Mesenchymal stem cell (in vitro differentiated cells and primary cell): ENCODE measurements at regions not wholly inside any gene's neighbourhood (a gene's known extent, or its start where the extent isn't known, plus 50 kb on each side); places are given as distances from the start of the nearest gene placed in this dataset.

Experiments
- DNase-seq: peaks from one replicate; pipeline ENCODE4 v3.0.0-alpha.2; 2013
- H2AFZ ChIP-seq: one replicate; pipeline ENCODE4 v1.6.1; 2013; ENCODE audit warnings: low read depth, mild to moderate bottlenecking, control low read depth, inconsistent platforms, low read length, moderate library complexity
- H2AK5ac ChIP-seq: 2 replicates; pipeline ENCODE4 v1.6.1; 2013; ENCODE audit warnings: low read length, moderate library complexity, mild to moderate bottlenecking, inconsistent platforms; ENCODE audit not compliant: severe bottlenecking
- H2BK120ac ChIP-seq: one replicate; pipeline ENCODE4 v1.6.1; 2013; ENCODE audit warnings: low read depth, mild to moderate bottlenecking, inconsistent platforms, low read length, moderate library complexity
- H2BK12ac ChIP-seq, 2 experiments: one replicate each; pipeline ENCODE4 v1.6.1; 2013; ENCODE audit warnings: inconsistent platforms in 2 of 2, low read length in 2 of 2, mild to moderate bottlenecking in 2 of 2, moderate library complexity in 2 of 2, control low read depth in 1 of 2
- H2BK15ac ChIP-seq: one replicate; pipeline ENCODE4 v1.6.1; 2013; ENCODE audit warnings: mild to moderate bottlenecking, low read depth, inconsistent platforms; ENCODE audit not compliant: poor library complexity, severe bottlenecking
- H2BK5ac ChIP-seq: 2 replicates; pipeline ENCODE4 v1.6.1; 2013; ENCODE audit warnings: low read depth, mild to moderate bottlenecking, low read length, control low read depth, inconsistent platforms; ENCODE audit not compliant: poor library complexity, severe bottlenecking
- H3K14ac ChIP-seq, 2 experiments: one replicate each; pipeline ENCODE4 v1.6.1; 2013; ENCODE audit warnings: inconsistent platforms in 2 of 2, low read length in 2 of 2, control low read depth in 1 of 2, mild to moderate bottlenecking in 1 of 2, moderate library complexity in 1 of 2
- H3K18ac ChIP-seq, 2 experiments: one replicate each; pipeline ENCODE4 v1.6.1; 2013; ENCODE audit warnings: inconsistent platforms in 2 of 2, low read length in 2 of 2, control low read depth in 1 of 2, low read depth in 1 of 2, mild to moderate bottlenecking in 1 of 2
- H3K23ac ChIP-seq, 2 experiments: one replicate each; pipeline ENCODE4 v1.6.1; 2013; ENCODE audit warnings: inconsistent platforms in 2 of 2, low read length in 2 of 2, mild to moderate bottlenecking in 2 of 2, moderate library complexity in 2 of 2, control low read depth in 1 of 2
- H3K27ac ChIP-seq: 2 replicates; pipeline ENCODE4 v1.5.1; 2013; ENCODE audit warnings: mild to moderate bottlenecking, moderate library complexity, low read length, control low read depth, inconsistent platforms; ENCODE audit not compliant: poor library complexity, severe bottlenecking
- H3K27me3 ChIP-seq, 2 experiments: 2 replicates each; pipeline versions ENCODE4 v1.6.1 to v1.7.0; 2013; ENCODE audit warnings: low read length in 2 of 2, mild to moderate bottlenecking in 2 of 2, moderate library complexity in 2 of 2, control low read depth in 1 of 2, inconsistent platforms in 1 of 2; ENCODE audit not compliant: control insufficient read depth in 1 of 2, insufficient read depth in 1 of 2
- H3K36me3 ChIP-seq, 2 experiments: 2 replicates each; pipeline versions ENCODE4 v1.6.1 to v1.7.0; 2013; ENCODE audit warnings: low read length in 2 of 2, control low read depth in 1 of 2, inconsistent platforms in 1 of 2, low read depth in 1 of 2, mild to moderate bottlenecking in 1 of 2; ENCODE audit not compliant: insufficient read depth in 2 of 2, control insufficient read depth in 1 of 2
- H3K4ac ChIP-seq, 2 experiments: one replicate each; pipeline ENCODE4 v1.6.1; 2013; ENCODE audit warnings: inconsistent platforms in 2 of 2, low read length in 2 of 2, mild to moderate bottlenecking in 2 of 2, moderate library complexity in 2 of 2, control low read depth in 1 of 2, low read depth in 1 of 2
- H3K4me1 ChIP-seq: 2 replicates; pipeline ENCODE4 v1.6.1; 2013; ENCODE audit warnings: low read depth, low read length, control low read depth; ENCODE audit not compliant: control insufficient read depth, insufficient read depth
- H3K4me2 ChIP-seq: 2 replicates; pipeline ENCODE4 v1.6.1; 2013; ENCODE audit warnings: low read length, mild to moderate bottlenecking, inconsistent platforms; ENCODE audit not compliant: poor library complexity, severe bottlenecking
- H3K4me3 ChIP-seq, 2 experiments: 2 replicates each; pipeline versions ENCODE4 v1.5.1 to v1.7.0; 2013; ENCODE audit warnings: low read length in 2 of 2, mild to moderate bottlenecking in 2 of 2, control low read depth in 1 of 2, low read depth in 1 of 2; ENCODE audit not compliant: insufficient read depth in 1 of 2
- H3K79me1 ChIP-seq: replicated peaks from 2 replicates; pipeline ENCODE4 v1.6.1; 2013; ENCODE audit warnings: mild to moderate bottlenecking, control low read depth, low read length, inconsistent platforms; ENCODE audit not compliant: poor library complexity, severe bottlenecking
- H3K9ac ChIP-seq: 2 replicates; pipeline ENCODE4 v1.7.0; 2013; ENCODE audit warnings: mild to moderate bottlenecking, low read length, moderate library complexity
- H3K9me3 ChIP-seq: 2 replicates; pipeline ENCODE4 v1.7.0; 2013; ENCODE audit warnings: mild to moderate bottlenecking, low read length; ENCODE audit not compliant: control insufficient read depth
- H4K8ac ChIP-seq: one replicate; pipeline ENCODE4 v1.6.1; 2013; ENCODE audit warnings: inconsistent platforms, mild to moderate bottlenecking, low read length, moderate library complexity
- H4K91ac ChIP-seq: one replicate; pipeline ENCODE4 v1.6.1; 2013; ENCODE audit warnings: mild to moderate bottlenecking, low read length, inconsistent platforms
- whole genome bisulfite sequencing: methylation state at CpG from one replicate; pipeline ENCODE4 v1.1.7; 2013; ENCODE audit warnings: mixed read lengths; 5-methylcytosine and 5-hydroxymethylcytosine counted together

DNA sequence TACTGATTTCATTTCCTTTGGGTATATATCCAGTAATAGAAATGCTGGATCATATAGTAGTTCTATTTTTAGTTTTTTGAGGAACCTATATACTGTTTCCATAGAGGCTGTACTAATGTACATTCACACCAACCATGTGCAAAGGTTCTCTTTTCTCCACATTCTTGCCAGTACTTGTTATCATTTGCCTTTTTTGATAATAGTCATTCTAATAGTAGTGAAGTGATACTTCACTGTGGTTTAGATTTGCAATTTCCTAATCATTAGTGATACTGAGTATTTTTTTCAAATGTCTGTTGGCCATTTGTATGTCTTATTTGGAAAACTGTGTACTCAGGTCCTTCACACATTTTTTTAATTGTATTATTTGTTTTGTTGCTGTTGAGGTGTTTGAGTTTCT lies 148.2 kb upstream of the NAV3 start:
- DNase-seq = no peak
- Histone ChIP-seq H3K14ac (no peak overlapping the region), H3K9ac (no peak overlapping the region), H2BK120ac (no peak overlapping the region), H4K91ac (no peak overlapping the region), H3K23ac (no peak overlapping the region), H4K8ac (no peak overlapping the region), H3K27me3 (no peaks in the 10 kb centered on the region), H3K36me3 (no peaks in the 10 kb centered on the region), H3K4me1 (peaks cover 1% of the 10 kb centered on the region), H3K9me3 (no peaks in the 10 kb centered on the region), H2BK5ac (no peak overlapping the region), H2BK12ac (no peak overlapping the region), H2BK15ac (no peak overlapping the region), H3K4me2 (no peak overlapping the region), H2AFZ (no peak overlapping the region), H3K18ac (no peak overlapping the region), H3K4ac (no peak overlapping the region), H2AK5ac (no peak overlapping the region), H3K79me1 (no peaks in the 10 kb centered on the region), H3K4me3 (no peak overlapping the region), H3K27ac (no peak overlapping the region)

- no peaks in the 10 kb centered on the region for H3K36me3 ChIP-seq
- H2BK12ac ChIP-seq = no peak overlapping the region
- peaks cover 1% of the 10 kb centered on the region for H3K4me1 ChIP-seq
These were observed 149.0 kb upstream of the NAV3 start for GRCh38 chr12:77681726-77682125.

GRCh38 chr12:77679686-77680085 lies 151.0 kb upstream of the NAV3 start:
- H3K4me1 ChIP-seq = no peaks in the 10 kb centered on the region
- H2BK12ac ChIP-seq = no peak overlapping the region
- H3K9me3 ChIP-seq = no peaks in the 10 kb centered on the region
- H2AFZ ChIP-seq = no peak overlapping the region
- H4K8ac ChIP-seq = no peak overlapping the region
- H4K91ac ChIP-seq = no peak overlapping the region
- no peak overlapping the region for H3K4me3 ChIP-seq
- H2AK5ac ChIP-seq = no peak overlapping the region
- no peak overlapping the region for H2BK5ac ChIP-seq
- H3K79me1 ChIP-seq = no peaks in the 10 kb centered on the region
- no peak overlapping the region for H3K23ac ChIP-seq
- H3K18ac ChIP-seq = no peak overlapping the region
- no peaks in the 10 kb centered on the region for H3K27me3 ChIP-seq
- 92% methylated on average over 8 of the region's 8 CpGs for WGBS
- H3K14ac ChIP-seq = no peak overlapping the region
- no peak for DNase-seq
- H3K27ac ChIP-seq = no peak overlapping the region
- H2BK15ac ChIP-seq = no peak overlapping the region
- H2BK120ac ChIP-seq = no peak overlapping the region
- H3K4ac ChIP-seq = no peak overlapping the region
- H3K9ac ChIP-seq = no peak overlapping the region
- H3K4me2 ChIP-seq = no peak overlapping the region
- no peaks in the 10 kb centered on the region for H3K36me3 ChIP-seq

More at GRCh38 chr12:77681726-77682125, 149.0 kb upstream of the NAV3 start:
- no peak overlapping the region for H4K8ac ChIP-seq
- H2BK15ac ChIP-seq = no peak overlapping the region
- no peak overlapping the region for H4K91ac ChIP-seq
- H3K4me2 ChIP-seq = no peak overlapping the region
- H3K27me3 ChIP-seq = no peaks in the 10 kb centered on the region
- H2AFZ ChIP-seq = no peak overlapping the region
- no peak overlapping the region for H3K9ac ChIP-seq
- H3K4ac ChIP-seq = no peak overlapping the region
- WGBS = 88% methylated on average over 2 of the region's 2 CpGs
- H3K23ac ChIP-seq = no peak overlapping the region
- no peak overlapping the region for H2AK5ac ChIP-seq
- H2BK5ac ChIP-seq = no peak overlapping the region
- H3K9me3 ChIP-seq = no peaks in the 10 kb centered on the region
- H3K14ac ChIP-seq = no peak overlapping the region
- no peak overlapping the region for H2BK120ac ChIP-seq
- no peak overlapping the region for H3K27ac ChIP-seq
- H3K4me3 ChIP-seq = no peak overlapping the region
- DNase-seq = no peak
- H3K18ac ChIP-seq = no peak overlapping the region
- H3K79me1 ChIP-seq = no peaks in the 10 kb centered on the region

DNA sequence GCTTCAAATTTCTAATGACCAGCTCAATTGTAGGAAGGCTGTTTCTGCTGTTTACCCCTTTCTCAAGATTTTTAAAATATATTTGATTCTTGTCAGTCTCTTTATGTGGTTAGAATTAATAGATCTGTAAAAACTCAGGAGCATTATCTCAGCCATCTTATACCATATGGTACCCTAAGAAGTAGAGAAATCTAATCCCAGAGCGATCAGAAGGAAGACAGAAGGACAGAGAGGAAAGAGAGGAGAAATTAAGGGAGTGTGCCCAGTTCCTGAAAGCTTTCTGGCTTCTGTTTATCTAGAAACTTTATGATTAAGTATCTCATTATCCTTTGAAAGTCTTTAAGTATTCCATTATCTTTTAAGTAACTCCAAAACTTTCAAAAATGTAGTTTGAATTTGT lies 152.1 kb upstream of the NAV3 start:
- Histone ChIP-seq H2BK12ac (no peak overlapping the region), H3K27ac (no peak overlapping the region), H3K14ac (no peak overlapping the region), H3K23ac (no peak overlapping the region), H2AFZ (no peak overlapping the region), H3K18ac (no peak overlapping the region), H3K4me3 (no peak overlapping the region), H2BK5ac (no peak overlapping the region), H4K8ac (no peak overlapping the region), H3K4me2 (no peak overlapping the region), H3K4me1 (no peaks in the 10 kb centered on the region), H4K91ac (no peak overlapping the region), H3K4ac (no peak overlapping the region), H3K79me1 (no peaks in the 10 kb centered on the region), H2BK120ac (no peak overlapping the region), H3K9me3 (no peaks in the 10 kb centered on the region), H2BK15ac (no peak overlapping the region), H3K27me3 (no peaks in the 10 kb centered on the region), H3K9ac (no peak overlapping the region), H3K36me3 (no peaks in the 10 kb centered on the region), H2AK5ac (no peak overlapping the region)
- WGBS = no CpG with 5 or more reads among the region's 1 CpG
- DNase-seq = no peak
